ENCODE measurements at regions not wholly inside any gene's neighbourhood (a gene's known extent, or its start where the extent isn't known, plus 50 kb on each side); places are given as distances from the start of the nearest gene placed in this dataset.

GRCh38 chr10:33448421-33449140, 114.1 kb upstream of the NRP1 start:
- DNase-seq: no peak

GRCh38 chr10:33441561-33441960, 107.1 kb upstream of the NRP1 start:
- no peak for DNase-seq

- no peak for DNase-seq
Observed at GRCh38 chr10:33434933-33435332, 100.5 kb upstream of the NRP1 start.

GRCh38 chr10:33428682-33429081, 94.2 kb upstream of the NRP1 start:
- no peak for DNase-seq

- no peak for DNase-seq
Observed at GRCh38 chr10:33423154-33423529, 88.7 kb upstream of the NRP1 start.

DNA sequence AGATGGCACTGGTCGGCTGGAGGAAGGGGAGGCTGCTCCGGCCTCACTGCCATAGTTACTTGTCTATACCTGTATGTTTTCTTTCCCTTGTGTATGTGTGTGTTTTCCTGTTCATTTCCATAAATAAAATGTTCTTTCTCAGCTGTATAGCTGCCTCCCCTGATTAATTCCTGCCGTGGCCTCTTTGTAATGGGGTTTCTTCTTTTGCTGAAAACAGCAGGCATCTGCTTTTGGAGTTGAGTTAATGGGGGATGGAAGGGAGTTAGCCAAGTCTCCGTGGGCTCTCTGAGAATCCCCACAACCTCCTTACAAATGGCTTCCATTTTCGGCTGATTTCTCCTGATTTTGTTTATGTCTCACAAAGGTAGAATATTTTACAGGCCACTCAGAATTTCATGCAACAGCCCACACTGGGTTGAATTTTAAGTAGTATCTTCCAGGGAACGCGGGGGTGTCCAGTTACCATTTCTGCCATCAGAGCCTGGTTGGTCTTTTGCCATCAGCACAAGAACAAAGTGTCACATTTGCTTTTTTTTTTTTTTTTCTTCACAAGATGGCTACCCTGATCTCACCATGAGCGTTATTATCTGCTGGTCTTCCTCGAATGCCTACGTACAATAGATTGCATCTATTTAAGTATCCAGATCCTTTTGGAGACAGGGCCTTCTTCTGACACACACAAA, 88.1 kb upstream of the NRP1 start:
- no peak for DNase-seq

- DNase-seq: no peak
Observed at GRCh38 chr10:33421789-33422462, 87.5 kb upstream of the NRP1 start.

DNA sequence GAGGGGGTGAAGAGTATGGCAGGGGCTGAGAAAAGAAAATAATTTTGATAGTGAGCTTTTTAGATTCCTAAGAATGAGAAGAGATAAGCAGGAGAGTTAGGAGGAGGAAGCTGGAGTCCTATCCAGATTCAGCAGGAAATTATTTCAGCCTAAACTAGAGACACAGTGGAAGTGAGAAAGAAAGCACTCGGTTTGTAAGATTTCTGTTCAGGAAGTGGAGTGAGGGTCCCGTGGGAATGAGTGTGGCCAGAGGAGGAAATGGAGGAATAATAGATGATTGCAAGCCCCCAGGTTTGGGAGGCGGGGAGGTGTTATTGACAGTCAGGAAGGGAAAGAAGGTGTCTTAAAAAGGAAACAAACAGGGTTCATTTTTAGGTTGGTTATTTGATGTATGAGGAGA, 84.8 kb upstream of the NRP1 start:
- DNase-seq: no peak

- no peak for DNase-seq
Observed at GRCh38 chr10:33418301-33418700, 83.8 kb upstream of the NRP1 start.

DNA sequence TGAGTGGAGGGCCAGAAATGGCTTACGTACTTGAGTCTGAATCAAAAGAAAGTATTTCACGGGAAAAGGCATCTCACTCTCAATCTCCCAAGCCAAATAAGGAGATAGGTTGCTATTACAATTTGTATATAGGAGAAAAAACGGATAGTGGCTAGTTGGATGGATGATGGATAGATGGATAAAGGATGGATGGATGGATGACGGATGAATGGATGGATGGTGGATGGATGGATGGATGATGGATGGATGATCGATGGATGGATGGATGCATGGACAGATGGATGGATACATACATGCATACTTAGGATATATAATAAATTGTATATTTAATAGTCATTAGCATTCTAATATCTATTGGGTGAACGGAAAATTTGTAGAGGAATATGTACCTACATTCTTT, 82.2 kb upstream of the NRP1 start:
- no peak for DNase-seq

DNA sequence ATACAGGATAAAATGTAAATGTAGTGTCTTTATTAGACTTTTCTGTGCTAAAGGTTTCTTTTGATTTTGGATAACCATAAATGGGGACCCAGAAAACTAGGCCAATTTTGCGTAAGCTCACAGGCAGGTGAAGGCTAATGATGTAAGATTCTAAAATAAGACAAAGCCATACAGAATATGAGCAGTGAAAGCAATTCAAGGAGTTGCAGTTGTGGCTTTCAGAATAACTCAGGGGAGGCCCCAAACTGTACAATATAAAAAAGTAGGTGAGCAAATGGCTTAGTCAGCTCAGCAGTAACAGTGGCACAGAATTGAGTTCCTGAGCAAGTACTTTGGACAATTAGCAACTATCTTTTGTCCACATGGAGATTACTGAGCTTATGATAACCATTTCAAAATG, 81.7 kb upstream of the NRP1 start:
- peak; percentile 34 for DNase-seq

- DNase-seq: no peak
Observed at GRCh38 chr10:33414841-33415240, 80.4 kb upstream of the NRP1 start.

DNA sequence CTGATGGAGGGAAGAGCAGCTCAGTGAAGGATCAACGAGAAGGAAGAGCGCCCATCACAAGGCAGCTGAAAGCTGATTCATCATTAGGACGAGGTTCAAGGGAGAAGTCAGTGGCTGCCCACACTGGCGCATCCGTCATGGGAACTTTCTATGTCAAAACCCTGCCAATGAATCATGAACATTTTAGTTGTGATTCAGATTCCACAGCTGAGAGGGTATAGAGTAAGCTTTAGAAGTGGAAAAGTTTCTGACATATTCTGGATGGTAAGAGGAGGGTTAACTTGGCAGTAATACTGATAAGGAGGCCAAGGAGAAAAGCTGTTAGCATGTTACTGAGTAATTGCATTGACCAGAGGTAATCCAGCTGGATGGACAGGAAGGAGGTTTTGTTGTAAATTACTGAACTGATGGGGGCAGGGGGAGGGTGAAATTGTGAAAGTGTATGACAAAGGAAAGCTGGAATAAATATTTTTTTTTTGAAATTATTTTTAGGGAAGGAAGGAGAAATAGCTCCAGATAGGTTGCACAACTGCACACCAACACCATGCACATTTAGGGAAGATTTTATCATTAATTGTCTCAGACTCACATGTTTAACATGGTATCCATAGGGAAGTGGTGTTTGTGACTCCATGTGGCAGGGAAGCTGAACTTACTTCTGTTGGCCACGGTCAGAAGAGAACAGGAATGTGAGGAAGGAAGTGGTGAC, 78.3 kb upstream of the NRP1 start:
- no peak for DNase-seq

- no peak for DNase-seq
Observed at GRCh38 chr10:33412241-33412640, 77.8 kb upstream of the NRP1 start.

DNA sequence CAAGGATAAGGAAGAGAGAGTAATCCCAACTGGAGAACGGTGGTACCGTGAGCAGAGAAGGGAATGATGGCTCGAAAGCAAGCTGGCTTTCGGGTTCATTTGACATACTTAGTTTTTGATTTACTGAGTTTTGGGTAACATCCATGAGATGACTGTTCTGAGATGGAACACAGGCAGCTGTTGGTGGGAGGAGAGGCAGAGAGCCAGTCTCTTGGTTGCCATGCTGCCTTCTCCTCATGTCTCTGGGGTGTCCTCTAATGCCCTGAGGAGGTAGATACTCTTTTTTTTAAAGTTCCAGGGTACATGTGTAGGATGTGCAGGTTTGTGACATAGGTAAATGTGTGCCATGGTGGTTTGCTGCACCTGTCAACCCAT, 76.4 kb upstream of the NRP1 start:
- no peak for DNase-seq

GRCh38 chr10:33410096-33410859, 75.8 kb upstream of the NRP1 start:
- no peak for DNase-seq

- DNase-seq: no peak
Observed at GRCh38 chr10:33406596-33406995, 72.1 kb upstream of the NRP1 start.

DNA sequence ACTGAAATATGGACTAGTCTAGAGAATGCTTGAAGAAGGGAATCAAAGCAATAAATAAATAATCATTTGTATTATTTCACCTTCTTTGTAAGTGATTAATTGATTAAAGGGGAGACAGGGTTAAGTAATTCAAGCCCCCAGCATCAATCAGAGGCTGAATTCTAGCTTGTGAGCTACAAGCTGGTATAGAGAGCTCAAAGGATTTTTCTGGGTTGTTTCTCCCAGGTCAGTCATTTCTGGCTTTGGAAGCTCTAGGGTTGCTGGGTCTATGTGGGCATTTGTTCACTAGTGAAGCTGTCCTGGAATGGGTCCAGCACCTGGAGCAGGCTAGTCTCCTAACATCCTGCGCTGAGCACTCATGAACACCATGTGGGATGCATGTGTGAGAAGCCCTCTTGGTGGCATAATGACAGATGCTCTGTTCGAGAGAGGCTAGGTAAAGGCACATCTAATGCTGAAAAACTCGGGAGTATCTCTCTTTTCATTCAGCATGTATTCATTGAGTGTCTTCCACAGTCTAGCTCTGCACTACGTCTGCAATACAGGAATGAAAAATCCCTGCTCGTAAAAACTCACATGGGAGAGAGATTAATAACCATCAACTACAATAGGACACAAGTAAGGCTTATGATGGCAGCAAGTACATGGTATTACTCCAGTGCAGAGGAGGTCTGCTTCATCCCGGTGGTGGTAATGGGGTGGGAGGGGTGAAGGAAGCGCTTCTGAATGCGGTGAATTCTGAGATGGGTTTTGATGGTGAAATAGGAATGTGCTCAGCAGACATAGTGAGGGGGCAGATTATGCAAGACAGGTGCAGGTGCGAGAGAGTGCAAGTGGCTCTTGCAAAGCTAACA, 68.0 kb upstream of the NRP1 start:
- DNase-seq: no peak

DNA sequence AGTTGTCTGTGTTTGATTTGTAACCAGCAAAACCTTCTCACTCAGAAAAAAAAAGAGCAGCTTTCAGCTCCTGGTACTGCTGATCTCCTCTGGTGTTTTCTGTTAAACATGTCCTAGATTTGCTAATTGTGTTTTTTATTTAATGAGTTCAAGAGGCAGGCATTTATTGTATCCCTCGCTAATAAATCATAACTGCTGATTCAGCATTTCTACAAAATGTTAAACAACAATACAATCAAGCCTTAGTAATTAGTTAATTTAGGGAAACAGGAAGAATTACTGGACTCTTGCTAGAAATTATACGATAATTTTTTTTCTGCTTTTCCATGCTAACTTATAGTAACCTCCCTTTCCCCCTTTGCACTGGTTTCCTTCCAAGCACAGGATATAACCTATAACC, 66.8 kb upstream of the NRP1 start:
- DNase-seq: no peak

DNA sequence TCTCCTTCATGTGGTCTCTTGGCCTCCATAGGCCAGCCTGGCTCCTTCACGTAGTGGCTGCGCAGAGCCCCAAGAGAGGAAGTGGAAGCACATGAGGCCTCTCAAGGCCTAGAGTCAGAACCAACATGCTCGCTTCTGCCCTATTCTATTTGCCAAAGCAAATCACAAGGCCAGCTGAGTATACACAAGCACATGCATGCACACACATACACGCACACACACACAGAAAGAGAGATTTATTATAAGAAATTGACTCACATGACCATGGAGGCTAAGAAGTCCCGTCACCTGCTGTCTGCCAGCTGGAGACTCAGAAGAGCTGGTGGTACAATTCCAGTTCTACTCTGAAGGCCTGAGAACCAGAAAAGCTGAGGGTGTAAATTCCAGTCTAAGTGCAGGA, 64.3 kb upstream of the NRP1 start:
- DNase-seq: no peak

DNA sequence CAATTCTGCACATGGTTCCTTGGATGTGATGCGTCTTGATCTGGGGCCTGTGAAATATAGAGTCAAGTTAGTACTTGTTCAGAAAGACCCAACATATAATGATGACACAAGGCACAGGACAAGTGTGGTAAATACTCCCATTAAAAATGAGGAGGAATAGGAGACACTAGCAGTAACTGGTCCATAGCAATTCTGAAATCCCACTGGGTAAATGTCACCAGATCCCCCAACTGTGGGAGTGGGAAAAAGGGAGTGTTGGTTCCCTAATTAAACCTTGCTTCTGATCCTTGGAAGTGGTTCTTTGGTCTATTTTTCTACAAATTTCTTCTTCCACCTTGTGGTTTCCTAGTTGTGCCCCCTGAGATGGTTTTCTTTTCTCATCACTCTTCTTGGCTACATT, 62.5 kb upstream of the NRP1 start:
- no peak for DNase-seq

- DNase-seq: no peak
Observed at GRCh38 chr10:33396279-33396678, 61.8 kb upstream of the NRP1 start.

Measured in activated CD4-positive, alpha-beta T cell treated with anti-CD3 and anti-CD28 coated beads, Interleukin-10, Interleukin-2, amounts not matched to agents 100 ng/mL and 50 ng/mL, durations not matched to agents 16 hours and 8 hours (primary cell).